Right ventricle myocardium inferior (tissue), 1 donor: ENCODE measurements at regions not wholly inside any gene's neighbourhood (a gene's known extent, or its start where the extent isn't known, plus 50 kb on each side); places are given as distances from the start of the nearest gene placed in this dataset.

Experiments used
- ATAC-seq: fragments of 200-7000 bp; cut with Tn5 transposase; one replicate; pipeline ENCODE4 v1.9.1; 2020; ENCODE audit warnings: mild to moderate bottlenecking, moderate library complexity
- DNase-seq: peaks from one replicate; pipeline ENCODE4 v3.0.0; 2021; ENCODE audit errors: missing footprints
- intact Hi-C: fragments of 100-400 bp; cut with DNase I; formaldehyde crosslinking; loops from one replicate; pipeline ENCODE4 v1.11.0; 2022
- donor health status: DM: no; HTN: yes; CAD: no; lungs with severe emphysema.

DNA sequence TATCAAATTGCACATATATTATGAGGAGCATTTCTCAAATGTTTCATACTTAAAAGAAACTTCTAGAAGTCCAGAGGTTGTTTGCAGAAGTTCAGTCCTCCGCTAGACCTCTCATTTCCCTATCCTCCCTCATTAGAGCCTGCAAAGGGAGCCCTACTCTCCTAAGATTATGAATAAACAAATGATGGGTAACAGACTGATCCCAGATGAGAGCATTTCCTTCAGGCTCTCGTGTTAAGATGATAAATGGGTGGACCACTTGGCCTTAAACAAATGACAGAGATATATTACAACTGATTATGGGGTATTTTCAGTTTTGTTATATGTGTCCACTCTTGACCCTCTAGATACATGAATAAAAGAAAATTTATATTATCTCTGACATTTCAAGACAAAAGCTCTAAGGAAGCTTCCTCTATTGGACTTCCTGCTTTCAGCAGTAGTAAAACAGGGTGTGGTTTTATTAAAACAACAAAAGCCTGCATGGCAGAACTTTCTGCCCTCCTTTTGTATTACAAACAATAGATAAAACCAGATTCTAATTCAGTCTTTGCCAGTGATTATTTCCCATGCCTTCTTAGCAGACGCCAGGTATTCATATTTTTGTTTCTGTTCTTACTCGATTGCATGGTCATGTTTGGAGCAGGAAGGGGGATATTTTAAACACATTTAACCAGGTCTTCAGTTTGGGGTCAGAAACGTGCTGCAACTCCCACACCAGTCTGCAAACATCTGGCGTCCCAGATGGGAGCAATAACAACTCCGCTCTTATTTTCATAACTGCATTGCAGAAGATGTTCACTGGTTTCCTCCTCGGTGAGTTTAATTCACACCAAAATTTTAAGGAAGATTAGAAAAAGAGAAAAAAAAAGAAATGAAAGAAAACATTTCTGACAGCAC is 52.4 kb upstream of the FAM204A start:
- DNase-seq (no peak), ATAC-seq (no peak)
- intact Hi-C loops = no loop called here

GRCh38 chr10:118392761-118393160 is 50.6 kb upstream of the FAM204A start:
- intact Hi-C loops = no loop called here
- DNase-seq (no peak), ATAC-seq (no peak)
